SK-N-SH treated with all-trans-retinoic acid at 6 μM for 48 hours (cell line): ENCODE measurements at regions not wholly inside any gene's neighbourhood (a gene's known extent, or its start where the extent isn't known, plus 50 kb on each side); places are given as distances from the start of the nearest gene placed in this dataset.

Experiments
- ATAC-seq: fragments of 200-7000 bp; cut with Tn5 transposase; 3 replicates; pipeline ENCODE4 v1.9.1; 2020; ENCODE audit warnings: mild to moderate bottlenecking, moderate library complexity
- ARNTL ChIP-seq: fragments of 450-650 bp; formaldehyde crosslinking; IDR thresholded peaks from 2 replicates; pipeline ENCODE4 v1.5.0; 2020; ENCODE audit warnings: low read depth, mild to moderate bottlenecking, moderate library complexity, borderline replicate concordance
- BACH2 ChIP-seq: fragments of 250-450 bp; sonication (Bioruptor Pico); IDR thresholded peaks from 2 replicates; pipeline ENCODE4 v1.9.0; 2021; ENCODE audit warnings: mild to moderate bottlenecking, borderline replicate concordance
- CREB5 ChIP-seq: fragments of 250-450 bp; sonication (Bioruptor Pico); IDR thresholded peaks from 2 replicates; pipeline ENCODE4 v1.5.1; 2020; ENCODE audit warnings: low read depth, mild to moderate bottlenecking, moderate library complexity
- CSDC2 ChIP-seq: fragments of 250-450 bp; sonication (Bioruptor Pico); IDR thresholded peaks from 2 replicates; pipeline ENCODE4 v1.5.0; 2020; ENCODE audit warnings: mild to moderate bottlenecking, moderate library complexity
- CSRNP3 ChIP-seq: fragments of 250-450 bp; sonication (Bioruptor Pico); IDR thresholded peaks from 2 replicates; pipeline ENCODE4 v1.5.1; 2021; ENCODE audit warnings: mild to moderate bottlenecking, moderate library complexity
- ESRRG ChIP-seq: fragments of 250-450 bp; sonication (Bioruptor Pico); IDR thresholded peaks from 2 replicates; pipeline ENCODE4 v1.6.1; 2021; ENCODE audit warnings: mild to moderate bottlenecking
- GLIS3 ChIP-seq: fragments of 250-450 bp; sonication (Bioruptor Pico); IDR thresholded peaks from 2 replicates; pipeline ENCODE4 v1.5.0; 2020; ENCODE audit warnings: mild to moderate bottlenecking, moderate library complexity
- ISL1 ChIP-seq: fragments of 250-450 bp; sonication (Bioruptor Pico); IDR thresholded peaks from 2 replicates; pipeline ENCODE4 v2.1.2; 2022; ENCODE audit warnings: mild to moderate bottlenecking, moderate library complexity
- OSR1 ChIP-seq: fragments of 250-450 bp; sonication (Bioruptor Pico); IDR thresholded peaks from 2 replicates; pipeline ENCODE4 v1.8.0; 2022; ENCODE audit warnings: moderate library complexity, mild to moderate bottlenecking, inconsistent platforms
- PATZ1 ChIP-seq: fragments of 250-450 bp; sonication (Bioruptor Pico); IDR thresholded peaks from 2 replicates; pipeline ENCODE4 v1.8.0; 2020; ENCODE audit warnings: mild to moderate bottlenecking, moderate library complexity, borderline replicate concordance
- POU6F1 ChIP-seq: fragments of 250-450 bp; sonication (Bioruptor Pico); IDR thresholded peaks from 2 replicates; pipeline ENCODE4 v1.8.0; 2021; ENCODE audit warnings: low read depth, mild to moderate bottlenecking, moderate library complexity, borderline replicate concordance
- PPARA ChIP-seq: fragments of 250-450 bp; sonication (Bioruptor Pico); IDR thresholded peaks from 2 replicates; pipeline ENCODE4 v1.5.0; 2020; ENCODE audit warnings: mild to moderate bottlenecking, borderline replicate concordance
- RARB ChIP-seq: fragments of 250-450 bp; sonication (Bioruptor Pico); IDR thresholded peaks from 2 replicates; pipeline ENCODE4 v1.8.0; 2021; ENCODE audit warnings: mild to moderate bottlenecking, moderate library complexity
- SNAI2 ChIP-seq: fragments of 250-450 bp; sonication (Bioruptor Pico); IDR thresholded peaks from 2 replicates; pipeline ENCODE4 v1.5.0; 2020; ENCODE audit warnings: mild to moderate bottlenecking, moderate library complexity
- TCF4 ChIP-seq: fragments of 250-450 bp; sonication (Bioruptor Pico); IDR thresholded peaks from 2 replicates; pipeline ENCODE4 v1.8.0; 2021; ENCODE audit warnings: mild to moderate bottlenecking, moderate library complexity, borderline replicate concordance
- TOX ChIP-seq: fragments of 250-450 bp; sonication (Bioruptor Pico); IDR thresholded peaks from 2 replicates; pipeline ENCODE4 v1.8.0; 2021; ENCODE audit warnings: mild to moderate bottlenecking, moderate library complexity, borderline replicate concordance
- TSHZ2 ChIP-seq: fragments of 250-450 bp; sonication (Bioruptor Pico); IDR thresholded peaks from 2 replicates; pipeline ENCODE4 v1.5.0; 2020; ENCODE audit warnings: mild to moderate bottlenecking, moderate library complexity
- ZC3H10 ChIP-seq: fragments of 250-450 bp; sonication (Bioruptor Pico); IDR thresholded peaks from 2 replicates; pipeline ENCODE4 v1.5.1; 2021; ENCODE audit warnings: mild to moderate bottlenecking, moderate library complexity
- ZFP3 ChIP-seq: fragments of 250-450 bp; sonication (Bioruptor Pico); IDR thresholded peaks from 2 replicates; pipeline ENCODE4 v1.5.0; 2020; ENCODE audit warnings: mild to moderate bottlenecking, moderate library complexity
- ZFP30 ChIP-seq: fragments of 450-650 bp; formaldehyde crosslinking; IDR thresholded peaks from 2 replicates; pipeline ENCODE4 v1.5.0; 2022; ENCODE audit warnings: mild to moderate bottlenecking, moderate library complexity
- ZNF565 ChIP-seq: fragments of 450-650 bp; formaldehyde crosslinking; conservative IDR thresholded peaks from 2 replicates; pipeline ENCODE4 v1.5.0; 2020; ENCODE audit warnings: low read depth, mild to moderate bottlenecking, moderate library complexity
- ZNF70 ChIP-seq: fragments of 450-650 bp; formaldehyde crosslinking; IDR thresholded peaks from 2 replicates; pipeline ENCODE4 v1.5.0; 2020; ENCODE audit warnings: mild to moderate bottlenecking, moderate library complexity
- ZNF8 ChIP-seq: fragments of 450-650 bp; formaldehyde crosslinking; IDR thresholded peaks from 2 replicates; pipeline ENCODE4 v1.5.0; 2020; ENCODE audit warnings: mild to moderate bottlenecking, moderate library complexity

- TF ChIP-seq POU6F1 (CRISPR knock-in tag): no peak
Observed at GRCh38 chr4:52377563-52377962, 281.5 kb downstream of the USP46 start (continued).

GRCh38 chr4:52407545-52407944 lies 251.6 kb downstream of the USP46 start:
- ATAC-seq: no peak
- no peak for TF ChIP-seq PATZ1 (CRISPR knock-in tag)
- TF ChIP-seq TOX (CRISPR knock-in tag): no peak
- TF ChIP-seq GLIS3 (CRISPR knock-in tag): no peak
- no peak for TF ChIP-seq BACH2 (CRISPR knock-in tag)
- no peak for TF ChIP-seq SNAI2 (CRISPR knock-in tag)
- TF ChIP-seq ZNF70: no peak
- TF ChIP-seq ISL1 (CRISPR knock-in tag): no peak
- TF ChIP-seq ZFP3 (CRISPR knock-in tag): no peak
- no peak for TF ChIP-seq OSR1 (CRISPR knock-in tag)
- TF ChIP-seq RARB (CRISPR knock-in tag): no peak
- TF ChIP-seq CSRNP3 (CRISPR knock-in tag): no peak
- TF ChIP-seq ZC3H10 (CRISPR knock-in tag): no peak
- no peak for TF ChIP-seq CSDC2 (CRISPR knock-in tag)
- TF ChIP-seq CREB5: no peak
- TF ChIP-seq TCF4 (CRISPR knock-in tag): no peak
- TF ChIP-seq ZNF8 (CRISPR knock-in tag): no peak
- TF ChIP-seq TSHZ2: no peak
- no peak for TF ChIP-seq ZFP30 (CRISPR knock-in tag)
- TF ChIP-seq ESRRG: no peak
- TF ChIP-seq PPARA (CRISPR knock-in tag): no peak

GRCh38 chr4:52408032-52408431 lies 251.1 kb downstream of the USP46 start:
- no peak for ATAC-seq
- TF ChIP-seq TSHZ2 (no peak), ARNTL (CRISPR knock-in tag) (no peak), CSDC2 (CRISPR knock-in tag) (no peak), ZNF565 (CRISPR knock-in tag) (no peak), ZFP30 (CRISPR knock-in tag) (no peak), TCF4 (CRISPR knock-in tag) (no peak), TOX (CRISPR knock-in tag) (no peak), CSRNP3 (CRISPR knock-in tag) (no peak), POU6F1 (CRISPR knock-in tag) (no peak), ZC3H10 (CRISPR knock-in tag) (no peak), GLIS3 (CRISPR knock-in tag) (no peak), ZFP3 (CRISPR knock-in tag) (no peak)
